ENCODE measurements at regions not wholly inside any gene's neighbourhood (a gene's known extent, or its start where the extent isn't known, plus 50 kb on each side); places are given as distances from the start of the nearest gene placed in this dataset.

GRCh38 chr11:36822829-36823228 is 224.8 kb upstream of the RAG2 start:
- Mint-ChIP-seq H3K4me1 (peaks cover 6% of the 10 kb centered on the region), H3K9me3 (no peaks in the 10 kb centered on the region), H3K27me3 (ENCODE audit: low read depth, poor library complexity) (peaks cover 14% of the 10 kb centered on the region), H3K36me3 (ENCODE audit: low read depth) (no peaks in the 10 kb centered on the region), H3K27ac (no peak overlapping the region), H3K4me3 (no peak overlapping the region)
- no peak for TF ChIP-seq CTCF (IDR thresholded peaks at IDR 0.05)
- DNase-seq = no peak

GRCh38 chr11:36818410-36818809 is 220.4 kb upstream of the RAG2 start:
- TF ChIP-seq CTCF (IDR thresholded peaks at IDR 0.05) = peak; percentile 34
- H3K4me1 Mint-ChIP-seq = no peaks in the 10 kb centered on the region
- peak; percentile 14 for DNase-seq
- peaks cover 7% of the 10 kb centered on the region for H3K27me3 Mint-ChIP-seq (ENCODE audit: low read depth, poor library complexity)
- no peak overlapping the region for H3K27ac Mint-ChIP-seq
- H3K4me3 Mint-ChIP-seq = no peak overlapping the region
- H3K36me3 Mint-ChIP-seq (ENCODE audit: low read depth) = no peaks in the 10 kb centered on the region
- no peaks in the 10 kb centered on the region for H3K9me3 Mint-ChIP-seq

- no peak for TF ChIP-seq CTCF (IDR thresholded peaks at IDR 0.05)
- no peaks in the 10 kb centered on the region for H3K36me3 Mint-ChIP-seq (ENCODE audit: low read depth)
- no peak overlapping the region for H3K4me3 Mint-ChIP-seq
- H3K9me3 Mint-ChIP-seq = no peaks in the 10 kb centered on the region
- no peak overlapping the region for H3K27ac Mint-ChIP-seq
- no peaks in the 10 kb centered on the region for H3K4me1 Mint-ChIP-seq
- H3K27me3 Mint-ChIP-seq (ENCODE audit: low read depth, poor library complexity) = peaks cover 7% of the 10 kb centered on the region
- DNase-seq = no peak
These were observed 219.4 kb upstream of the RAG2 start for GRCh38 chr11:36817336-36817965.

GRCh38 chr11:36809303-36809702 is 211.3 kb upstream of the RAG2 start:
- no peak for TF ChIP-seq CTCF (IDR thresholded peaks at IDR 0.05)
- H3K27ac Mint-ChIP-seq = no peak overlapping the region
- H3K36me3 Mint-ChIP-seq (ENCODE audit: low read depth) = no peaks in the 10 kb centered on the region
- H3K4me1 Mint-ChIP-seq = peaks cover 5% of the 10 kb centered on the region
- peaks cover 5% of the 10 kb centered on the region for H3K27me3 Mint-ChIP-seq (ENCODE audit: low read depth, poor library complexity)
- no peaks in the 10 kb centered on the region for H3K9me3 Mint-ChIP-seq
- no peak for DNase-seq
- no peak overlapping the region for H3K4me3 Mint-ChIP-seq

- TF ChIP-seq CTCF (IDR thresholded peaks at IDR 0.05) = no peak
- no peaks in the 10 kb centered on the region for H3K36me3 Mint-ChIP-seq (ENCODE audit: low read depth)
- DNase-seq = no peak
- H3K27me3 Mint-ChIP-seq (ENCODE audit: low read depth, poor library complexity) = peaks cover 5% of the 10 kb centered on the region
- no peak overlapping the region for H3K27ac Mint-ChIP-seq
- H3K4me3 Mint-ChIP-seq = no peak overlapping the region
- H3K9me3 Mint-ChIP-seq = no peaks in the 10 kb centered on the region
- H3K4me1 Mint-ChIP-seq = peaks cover 5% of the 10 kb centered on the region
These were observed 209.8 kb upstream of the RAG2 start for GRCh38 chr11:36807871-36808270.

- H3K36me3 Mint-ChIP-seq (ENCODE audit: low read depth) = no peaks in the 10 kb centered on the region
- no peaks in the 10 kb centered on the region for H3K9me3 Mint-ChIP-seq
These were observed 205.0 kb upstream of the RAG2 start for GRCh38 chr11:36803084-36803483.

More at GRCh38 chr11:36803084-36803483, 205.0 kb upstream of the RAG2 start:
- Mint-ChIP-seq H3K27me3 (ENCODE audit: low read depth, poor library complexity) (peaks cover 5% of the 10 kb centered on the region), H3K4me1 (no peaks in the 10 kb centered on the region), H3K4me3 (no peak overlapping the region), H3K27ac (no peak overlapping the region)
- DNase-seq = no peak
- no peak for TF ChIP-seq CTCF (IDR thresholded peaks at IDR 0.05)
